IMR-90 (cell line): ENCODE measurements at regions not wholly inside any gene's neighbourhood (a gene's known extent, or its start where the extent isn't known, plus 50 kb on each side); places are given as distances from the start of the nearest gene placed in this dataset.

Source experiments
- ATAC-seq: fragments of 200-7000 bp; cut with Tn5 transposase; 2 replicates; pipeline ENCODE4 v1.9.1; 2020; ENCODE audit warnings: low read depth, mild to moderate bottlenecking, moderate library complexity
- BruUV-seq: library from RNA; stranded (reverse); fragments of 400-500 nt; replicated peaks from 2 replicates; lab custom pipeline; 2021; lab: Mats Ljungman, UMichigan
- CTCF ChIA-PET: fragments of 300-600 bp; formaldehyde crosslinking; extraction: SDS; loops from one replicate; lab custom pipeline; 2021; ENCODE audit warnings: antibody characterized with exemption; lab: Yijun Ruan, JAX
- POLR2A ChIA-PET: fragments of 300-600 bp; sonication (Branson Sonifier 250); formaldehyde crosslinking; loops from one replicate; lab custom pipeline; 2022; ENCODE audit warnings: antibody characterized with exemption; ENCODE audit not compliant: unreplicated experiment; lab: Charles Lee
- DNase-seq: peaks from one replicate; pipeline ENCODE4 v3.0.0; 2013
- H2AFZ ChIP-seq: replicated peaks from 2 replicates; pipeline ENCODE3; 2013; ENCODE audit warnings: low read length, mild to moderate bottlenecking; ENCODE audit not compliant: poor library complexity
- H2AK5ac ChIP-seq: 2 replicates; pipeline ENCODE4 v1.6.1; 2013; ENCODE audit warnings: low read depth, low read length, inconsistent platforms
- H2AK9ac ChIP-seq: replicated peaks from 2 replicates; pipeline ENCODE3; 2013; ENCODE audit warnings: mild to moderate bottlenecking, low read depth, low read length, moderate library complexity; ENCODE audit not compliant: poor library complexity
- H2BK120ac ChIP-seq: 2 replicates; pipeline ENCODE4 v1.6.1; 2013; ENCODE audit warnings: low read depth, low read length, inconsistent platforms
- H2BK15ac ChIP-seq: 3 replicates; pipeline ENCODE4 v1.6.1; 2013; ENCODE audit warnings: low read depth, low read length, inconsistent platforms
- H2BK20ac ChIP-seq: 2 replicates; pipeline ENCODE4 v1.6.1; 2013; ENCODE audit warnings: low read depth, mild to moderate bottlenecking, inconsistent platforms, low read length, moderate library complexity
- H2BK5ac ChIP-seq: 2 replicates; pipeline ENCODE4 v1.6.1; 2013; ENCODE audit warnings: mild to moderate bottlenecking, low read depth, low read length, inconsistent platforms; ENCODE audit not compliant: poor library complexity, severe bottlenecking
- H3K14ac ChIP-seq: replicated peaks from 2 replicates; pipeline ENCODE4 v1.6.1; 2013; ENCODE audit warnings: low read depth, low read length, inconsistent platforms
- H3K18ac ChIP-seq: 2 replicates; pipeline ENCODE4 v1.6.1; 2013; ENCODE audit warnings: low read depth, low read length, control low read depth
- H3K23ac ChIP-seq: 2 replicates; pipeline ENCODE4 v1.6.1; 2013; ENCODE audit warnings: low read depth, low read length, inconsistent platforms
- H3K27ac ChIP-seq: 2 replicates; pipeline ENCODE4 v1.5.1; 2013; ENCODE audit warnings: mild to moderate bottlenecking, control low read depth, low read length; ENCODE audit not compliant: insufficient read depth
- H3K27me3 ChIP-seq: 2 replicates; pipeline ENCODE4 v1.6.1; 2013; ENCODE audit warnings: low read length; ENCODE audit not compliant: control insufficient read depth, insufficient read depth
- H3K36me3 ChIP-seq: 2 replicates; pipeline ENCODE4 v1.6.1; 2013; ENCODE audit warnings: low read length, mixed read lengths; ENCODE audit not compliant: control insufficient read depth, insufficient read depth
- H3K4ac ChIP-seq: 2 replicates; pipeline ENCODE4 v1.6.1; 2013; ENCODE audit warnings: low read depth, low read length, inconsistent platforms
- H3K4me1 ChIP-seq: 2 replicates; pipeline ENCODE4 v1.6.1; 2013; ENCODE audit warnings: low read length, mixed read lengths; ENCODE audit not compliant: control insufficient read depth, insufficient read depth
- H3K4me2 ChIP-seq: 2 replicates; pipeline ENCODE4 v1.6.1; 2013; ENCODE audit warnings: low read depth, mild to moderate bottlenecking, control low read depth, low read length, moderate library complexity
- H3K4me3 ChIP-seq: 2 replicates; pipeline ENCODE4 v1.5.1; 2013; ENCODE audit warnings: low read depth, mild to moderate bottlenecking, control low read depth, low read length, moderate library complexity; ENCODE audit not compliant: insufficient read depth
- H3K56ac ChIP-seq: 2 replicates; pipeline ENCODE4 v1.6.1; 2013; ENCODE audit warnings: low read length, inconsistent platforms; ENCODE audit not compliant: insufficient read depth; ENCODE audit errors: extremely low read depth
- H3K79me1 ChIP-seq, 2 experiments: 2 replicates each; pipeline ENCODE4 v1.6.1; 2013; ENCODE audit warnings: low read length in 2 of 2, inconsistent platforms in 1 of 2, low read depth in 1 of 2
- H3K9ac ChIP-seq: 2 replicates; pipeline ENCODE4 v1.6.1; 2013; ENCODE audit warnings: low read depth, low read length, control low read depth
- H3K9me1 ChIP-seq: 2 replicates; pipeline ENCODE4 v1.6.1; 2013; ENCODE audit warnings: low read length, inconsistent platforms; ENCODE audit not compliant: insufficient read depth
- H3K9me3 ChIP-seq: 2 replicates; pipeline ENCODE4 v1.6.1; 2013; ENCODE audit warnings: low read length; ENCODE audit not compliant: control insufficient read depth, insufficient read depth
- H4K20me1 ChIP-seq: 2 replicates; pipeline ENCODE4 v1.6.1; 2013; ENCODE audit warnings: low read length, inconsistent platforms; ENCODE audit not compliant: insufficient read depth
- H4K5ac ChIP-seq: 2 replicates; pipeline ENCODE4 v1.6.1; 2013; ENCODE audit warnings: mild to moderate bottlenecking, low read depth, low read length, control low read depth
- H4K8ac ChIP-seq, 2 experiments: 2 replicates each; pipeline ENCODE4 v1.6.1; 2013; ENCODE audit warnings: low read depth in 2 of 2, low read length in 2 of 2, control low read depth in 1 of 2, inconsistent platforms in 1 of 2
- H4K91ac ChIP-seq: 2 replicates; pipeline ENCODE4 v1.6.1; 2013; ENCODE audit warnings: low read depth, low read length, inconsistent platforms; ENCODE audit not compliant: insufficient read depth
- BHLHE40 ChIP-seq: fragments of 150-350 bp; IDR thresholded peaks from 2 replicates; pipeline ENCODE4 v1.6.1; 2016; ENCODE audit warnings: mild to moderate bottlenecking, low read depth, low read length
- ELK1 ChIP-seq: fragments of 150-350 bp; IDR thresholded peaks from 2 replicates; pipeline ENCODE4 v1.6.1; 2016; ENCODE audit warnings: low read depth, mild to moderate bottlenecking, low read length, moderate library complexity, borderline replicate concordance
- MAFK ChIP-seq: IDR thresholded peaks from 2 replicates; pipeline ENCODE4 v1.6.1; 2012; ENCODE audit warnings: low read depth, low read length, improper control_type of control experiment
- MAZ ChIP-seq: IDR thresholded peaks from 2 replicates; pipeline ENCODE4 v1.6.1; 2012; ENCODE audit warnings: low read depth, mild to moderate bottlenecking, low read length, improper control_type of control experiment, moderate library complexity, borderline replicate concordance
- MXI1 ChIP-seq: IDR thresholded peaks from 2 replicates; pipeline ENCODE4 v1.6.1; 2012; ENCODE audit warnings: low read depth, mild to moderate bottlenecking, low read length, moderate library complexity, borderline replicate concordance
- NFE2L2 ChIP-seq: fragments of 150-350 bp; IDR thresholded peaks from 2 replicates; pipeline ENCODE4 v1.6.1; 2016; ENCODE audit warnings: low read depth, mild to moderate bottlenecking, low read length
- POLR2A ChIP-seq: IDR thresholded peaks from 2 replicates; pipeline ENCODE4 v1.6.1; 2012; ENCODE audit warnings: mild to moderate bottlenecking, low read depth, low read length
- RCOR1 ChIP-seq: IDR thresholded peaks from 2 replicates; pipeline ENCODE4 v1.6.1; 2012; ENCODE audit warnings: mild to moderate bottlenecking, low read length, improper control_type of control experiment; ENCODE audit not compliant: insufficient replicate concordance
- RFX5 ChIP-seq: IDR thresholded peaks from 2 replicates; pipeline ENCODE4 v1.8.0; 2012; ENCODE audit warnings: low read depth, mild to moderate bottlenecking, low read length, moderate library complexity
- SMC3 ChIP-seq: fragments of 150-350 bp; IDR thresholded peaks from 2 replicates; pipeline ENCODE4 v1.6.1; 2016; ENCODE audit warnings: low read depth, mild to moderate bottlenecking, antibody characterized with exemption, low read length, moderate library complexity
- WGBS, 2 experiments: methylation state at CpG; one replicate each; pipeline versions ENCODE4 v1.1.5 to v1.1.7; 2013; ENCODE audit warnings: missing lambda C conversion rate in 2 of 2; ENCODE audit not compliant: insufficient read length in 1 of 2; ENCODE audit errors: extremely low coverage in 2 of 2; 5-methylcytosine and 5-hydroxymethylcytosine counted together
- dilution Hi-C: fragments of 300-500 bp; cut with HindIII; formaldehyde crosslinking; loops from one replicate; pipeline ENCODE4 v1.14.3; 2018; ENCODE audit warnings: low sequenced_read_pairs; ENCODE audit not compliant: unreplicated experiment
- in situ Hi-C: fragments of 300-500 bp; cut with MboI; formaldehyde crosslinking; loops from 3 replicates; pipeline ENCODE4 v1.14.3; 2019; ENCODE audit warnings: low sequenced_read_pairs, inconsistent platforms, mixed read lengths
- intact Hi-C: fragments of 100-400 bp; cut with micrococcal nuclease; formaldehyde crosslinking; loops from 2 replicates; pipeline ENCODE4 v1.10.0; 2022
- TF ChIP-seq, protein P1 (sequence below): conservative IDR thresholded peaks from 2 replicates; pipeline ENCODE4 v1.5.1; 2012; ENCODE audit warnings: mild to moderate bottlenecking, low read depth, low read length, improper control_type of control experiment

DNA sequence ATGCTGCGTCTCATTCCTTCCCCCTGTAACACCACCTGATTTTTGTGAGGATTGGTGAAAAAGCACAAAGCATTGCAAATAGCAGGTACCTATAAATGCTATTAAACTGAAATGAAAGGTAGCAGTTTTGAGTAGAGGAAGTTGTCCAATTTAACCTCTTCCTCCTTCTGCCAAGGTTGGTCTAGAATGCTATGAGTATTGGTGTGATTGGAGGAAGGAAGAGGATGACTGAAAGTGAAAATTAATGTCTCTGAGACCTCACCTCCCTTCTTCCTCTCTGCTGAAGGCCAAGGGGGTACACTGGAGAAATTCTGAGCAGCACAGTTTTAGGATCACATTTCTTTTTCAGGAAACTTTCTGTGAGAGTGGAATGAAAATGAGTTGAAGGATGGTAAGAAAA lies 94.4 kb downstream of the DTWD1 start:
- H3K9me1 ChIP-seq, result no peaks in the 10 kb centered on the region
- in situ Hi-C loops, result no loop called here
- no peak overlapping the region for H3K4ac ChIP-seq
- TF ChIP-seq MAZ, result no peak
- no peak for TF ChIP-seq NFE2L2
- no peak for TF ChIP-seq BHLHE40
- no peak for TF ChIP-seq RCOR1
- no peak for TF ChIP-seq RFX5
- no peak for TF ChIP-seq MXI1
- TF ChIP-seq SMC3, result no peak
- TF ChIP-seq MAFK, result no peak
- TF ChIP-seq, protein P1, sequence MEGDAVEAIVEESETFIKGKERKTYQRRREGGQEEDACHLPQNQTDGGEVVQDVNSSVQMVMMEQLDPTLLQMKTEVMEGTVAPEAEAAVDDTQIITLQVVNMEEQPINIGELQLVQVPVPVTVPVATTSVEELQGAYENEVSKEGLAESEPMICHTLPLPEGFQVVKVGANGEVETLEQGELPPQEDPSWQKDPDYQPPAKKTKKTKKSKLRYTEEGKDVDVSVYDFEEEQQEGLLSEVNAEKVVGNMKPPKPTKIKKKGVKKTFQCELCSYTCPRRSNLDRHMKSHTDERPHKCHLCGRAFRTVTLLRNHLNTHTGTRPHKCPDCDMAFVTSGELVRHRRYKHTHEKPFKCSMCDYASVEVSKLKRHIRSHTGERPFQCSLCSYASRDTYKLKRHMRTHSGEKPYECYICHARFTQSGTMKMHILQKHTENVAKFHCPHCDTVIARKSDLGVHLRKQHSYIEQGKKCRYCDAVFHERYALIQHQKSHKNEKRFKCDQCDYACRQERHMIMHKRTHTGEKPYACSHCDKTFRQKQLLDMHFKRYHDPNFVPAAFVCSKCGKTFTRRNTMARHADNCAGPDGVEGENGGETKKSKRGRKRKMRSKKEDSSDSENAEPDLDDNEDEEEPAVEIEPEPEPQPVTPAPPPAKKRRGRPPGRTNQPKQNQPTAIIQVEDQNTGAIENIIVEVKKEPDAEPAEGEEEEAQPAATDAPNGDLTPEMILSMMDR, result no peak
- TF ChIP-seq POLR2A, result no peak
- no peak for TF ChIP-seq ELK1
- H2AK5ac ChIP-seq, result no peak overlapping the region
- peaks cover 2% of the 10 kb centered on the region; the same call in 1 of the 2 replicates for H3K4me1 ChIP-seq
- ChIA-PET CTCF (no interaction called here), POLR2A (no interaction called here)
- intact Hi-C loops, result no loop called here
- no peak overlapping the region for H2BK5ac ChIP-seq
- no peak overlapping the region for H3K4me3 ChIP-seq
- H4K8ac ChIP-seq, result no peak overlapping the region
- no peak overlapping the region for H3K14ac ChIP-seq
- no peaks in the 10 kb centered on the region for H3K27me3 ChIP-seq
- H4K91ac ChIP-seq, result no peak overlapping the region
- no peak overlapping the region for H2BK120ac ChIP-seq
- H3K18ac ChIP-seq, result no peak overlapping the region
- no TSS peak for BruUV-seq
- no peaks in the 10 kb centered on the region for H3K79me1 ChIP-seq
- no CpG with 5 or more reads among the region's 1 CpG for WGBS, 2 experiments
- no peak overlapping the region; the same call in 2 of the 3 replicates for H2BK15ac ChIP-seq
- ATAC-seq, result no peak
- no peak overlapping the region for H3K27ac ChIP-seq
- H2AK9ac ChIP-seq, result no peak overlapping the region
- H4K5ac ChIP-seq, result no peak overlapping the region
- no peak overlapping the region for H2BK20ac ChIP-seq
- no peaks in the 10 kb centered on the region for H4K20me1 ChIP-seq
- H3K56ac ChIP-seq, result no peak overlapping the region
- no peak overlapping the region for H3K23ac ChIP-seq
- peaks cover 10% of the 10 kb centered on the region for H3K9me3 ChIP-seq
- no peak for DNase-seq
- no peak overlapping the region for H3K9ac ChIP-seq
- dilution Hi-C loops, result no loop called here
- no peaks in the 10 kb centered on the region for H3K36me3 ChIP-seq
- no peak overlapping the region for H3K4me2 ChIP-seq
- no peak overlapping the region for H2AFZ ChIP-seq
